Activated effector memory CD4-positive, alpha-beta T cell treated with anti-CD3 and anti-CD28 coated beads, Interleukin-2, amount 50 U/mL, for 16 hours (primary cell): ENCODE measurements at regions not wholly inside any gene's neighbourhood (a gene's known extent, or its start where the extent isn't known, plus 50 kb on each side); places are given as distances from the start of the nearest gene placed in this dataset.

Experiments
- DNase-seq: peaks from one replicate; pipeline ENCODE4 v3.0.0-alpha.2; 2020

DNA sequence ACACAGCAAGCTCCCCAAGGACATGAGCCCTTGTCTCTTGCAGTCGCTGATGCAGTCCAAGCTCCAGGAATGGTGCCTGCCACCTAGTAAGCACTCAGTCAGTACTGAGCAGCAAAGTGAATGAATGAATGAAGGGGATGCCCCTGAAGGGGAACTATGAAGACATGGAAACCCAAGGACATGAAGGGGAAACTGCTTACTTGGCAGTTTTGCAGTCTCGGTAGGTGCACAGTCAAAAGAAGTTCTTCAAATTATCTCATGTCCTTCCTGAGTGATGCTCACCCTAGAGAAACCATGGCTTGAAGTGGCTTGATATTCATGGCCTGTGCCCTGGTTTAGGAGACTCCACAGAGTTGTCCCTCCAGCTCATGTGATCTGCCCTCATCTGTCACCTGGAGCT is 102.1 kb upstream of the DLX2 start:
- DNase-seq = no peak

DNA sequence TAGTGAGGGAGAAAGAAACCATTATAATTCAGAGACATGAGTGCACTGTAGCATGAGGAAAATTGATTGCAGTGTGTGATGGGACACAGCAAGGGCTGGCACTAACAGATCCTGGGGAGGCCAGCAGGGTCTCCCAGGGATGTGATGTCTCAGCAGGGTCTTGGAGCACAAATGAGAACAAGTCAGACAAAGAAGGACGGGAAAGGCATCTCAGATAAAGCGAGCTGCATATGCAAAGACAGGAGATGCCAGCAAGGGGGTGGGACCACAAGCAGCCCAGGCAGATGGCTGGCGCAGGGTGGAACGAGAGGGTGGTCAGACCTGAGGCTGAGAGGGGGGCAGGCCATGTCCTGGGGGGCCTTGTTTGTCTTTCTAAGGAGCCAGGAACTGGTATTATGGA is 102.6 kb upstream of the DLX2 start:
- no peak for DNase-seq

DNA sequence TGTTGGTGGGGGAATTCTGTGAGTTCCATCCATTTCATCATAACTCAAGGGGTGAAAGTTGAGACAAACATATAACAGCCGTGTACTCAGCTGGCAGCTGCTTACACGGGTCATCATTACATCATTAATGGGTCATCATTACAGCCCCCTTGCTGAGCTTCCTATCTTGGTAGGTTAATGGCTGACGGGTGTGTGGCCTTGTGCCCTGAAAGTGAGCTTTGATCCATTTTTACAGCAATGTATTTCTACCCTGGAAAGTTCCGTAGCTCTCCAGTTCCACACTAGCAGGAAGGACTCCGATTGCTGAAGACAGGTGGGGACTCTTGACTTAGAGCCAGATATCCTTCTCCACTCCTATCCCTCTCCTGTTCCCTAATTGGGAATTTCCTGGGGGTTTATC is 105.2 kb upstream of the DLX2 start:
- DNase-seq = no peak

DNA sequence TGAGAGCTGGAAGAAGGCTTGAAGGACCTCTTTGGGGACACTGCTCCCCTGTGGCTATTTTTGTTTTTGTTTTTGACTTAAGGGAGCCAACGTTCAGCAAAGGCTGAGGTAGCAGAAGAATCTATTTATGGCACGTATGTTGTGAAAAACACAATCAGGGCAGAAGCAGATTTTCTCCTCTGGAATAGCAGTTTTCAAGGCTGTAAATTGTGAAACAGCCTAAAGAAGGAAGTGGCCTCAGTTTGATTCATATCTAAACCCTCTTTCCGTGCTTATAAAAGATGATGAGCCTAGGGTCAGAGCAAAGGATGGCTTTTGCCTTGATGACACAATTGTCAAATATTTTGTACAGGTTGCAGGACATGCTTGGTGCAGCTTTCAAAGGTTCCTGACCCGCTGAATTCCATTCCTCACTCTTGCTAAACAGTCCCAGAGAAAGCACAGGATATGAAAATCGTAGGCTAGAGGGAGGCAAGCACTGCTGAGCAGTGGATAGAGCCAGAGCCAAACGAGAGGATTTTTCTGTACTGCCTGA is 106.2 kb upstream of the DLX2 start:
- DNase-seq = no peak

DNA sequence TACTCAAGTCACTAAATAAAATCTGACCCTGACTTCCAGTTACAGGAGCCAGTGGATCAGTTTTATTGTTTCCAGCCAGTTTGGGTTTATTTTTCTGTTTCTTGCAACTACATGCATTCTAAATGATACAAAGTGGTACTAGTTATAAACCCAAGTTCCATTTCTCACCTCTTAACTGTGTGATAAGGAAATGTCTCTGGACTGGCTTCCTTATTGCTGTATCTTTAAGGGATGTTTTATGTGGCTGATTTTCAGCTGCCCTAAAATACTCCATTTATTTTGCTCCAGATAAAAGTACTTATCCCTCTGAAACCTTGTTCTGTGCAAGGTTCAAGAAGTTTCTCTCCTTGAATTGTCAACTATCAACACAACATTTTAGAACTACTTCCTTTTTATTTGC is 107.9 kb upstream of the DLX2 start:
- DNase-seq = no peak

DNA sequence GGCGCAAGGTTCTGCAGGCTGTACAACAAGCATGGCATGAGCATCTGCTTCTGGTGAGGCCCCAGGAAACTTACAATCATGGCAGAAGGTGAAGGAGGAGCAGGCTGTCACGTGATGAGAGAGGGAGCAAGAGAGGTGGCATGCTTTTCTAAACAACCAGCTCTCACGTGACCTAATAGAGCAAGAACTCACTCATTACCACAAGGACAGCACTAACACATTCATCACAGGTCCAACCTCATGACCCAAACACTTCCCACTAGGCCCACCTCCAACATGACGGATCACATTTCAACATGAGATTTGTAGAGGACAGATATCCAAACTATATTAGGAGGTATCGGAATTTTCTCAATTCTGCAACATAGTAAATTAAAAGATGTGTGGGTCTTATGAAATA is 108.8 kb upstream of the DLX2 start:
- no peak for DNase-seq

DNA sequence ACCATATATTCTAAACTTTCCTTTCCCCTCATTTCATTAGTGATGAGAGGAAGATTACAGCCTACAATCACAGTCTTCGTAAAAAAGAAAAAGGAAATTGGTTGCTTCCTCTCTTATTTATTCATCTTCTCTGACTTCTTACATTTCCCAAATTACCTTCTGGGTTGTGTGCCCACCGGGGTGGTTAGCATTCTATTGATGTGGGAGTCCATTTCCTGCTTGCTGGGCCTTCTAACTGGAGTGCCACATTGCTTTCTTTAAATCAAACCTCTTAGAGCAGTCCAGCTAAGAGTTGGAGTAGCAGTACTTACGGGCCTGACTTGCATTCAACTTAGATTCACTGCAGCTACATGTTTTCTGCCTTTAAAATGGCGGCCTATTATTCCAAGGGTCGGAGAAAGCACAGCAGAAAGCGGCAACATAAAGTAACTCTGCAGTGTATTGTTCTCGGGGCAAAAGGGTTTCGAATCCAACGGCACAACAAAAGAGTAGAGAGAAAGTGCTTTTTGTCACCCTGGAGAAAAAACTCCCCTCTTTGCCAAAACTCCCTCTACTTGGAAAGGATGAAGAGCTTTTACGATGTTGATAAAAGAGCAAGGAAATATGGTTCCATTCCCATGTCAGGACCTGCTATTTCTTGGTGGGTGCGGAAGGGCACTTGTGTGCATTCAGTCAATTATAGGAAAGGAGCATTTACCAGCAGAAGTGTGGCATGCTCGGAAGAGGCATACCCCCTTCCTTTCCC is 110.6 kb upstream of the DLX2 start:
- DNase-seq = no peak

DNA sequence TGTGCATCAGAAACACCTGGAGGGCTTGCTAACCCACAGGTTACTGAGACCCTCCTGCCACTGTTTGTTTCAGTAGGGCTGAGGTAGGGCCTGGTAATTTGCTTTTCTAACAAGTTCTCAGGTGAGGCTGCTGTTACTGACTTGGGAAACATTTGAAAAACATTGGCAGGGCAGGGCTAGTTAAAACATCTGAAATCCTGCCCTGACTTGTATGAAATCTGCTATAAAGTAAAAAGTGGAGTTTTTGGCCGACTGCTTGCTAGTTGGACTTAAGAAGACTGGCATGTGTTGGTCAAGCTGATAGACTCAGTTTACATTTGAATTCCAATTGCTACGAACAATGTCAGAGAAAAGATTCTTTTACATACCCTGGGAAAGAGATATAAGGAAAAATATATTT is 111.6 kb upstream of the DLX2 start:
- no peak for DNase-seq

DNA sequence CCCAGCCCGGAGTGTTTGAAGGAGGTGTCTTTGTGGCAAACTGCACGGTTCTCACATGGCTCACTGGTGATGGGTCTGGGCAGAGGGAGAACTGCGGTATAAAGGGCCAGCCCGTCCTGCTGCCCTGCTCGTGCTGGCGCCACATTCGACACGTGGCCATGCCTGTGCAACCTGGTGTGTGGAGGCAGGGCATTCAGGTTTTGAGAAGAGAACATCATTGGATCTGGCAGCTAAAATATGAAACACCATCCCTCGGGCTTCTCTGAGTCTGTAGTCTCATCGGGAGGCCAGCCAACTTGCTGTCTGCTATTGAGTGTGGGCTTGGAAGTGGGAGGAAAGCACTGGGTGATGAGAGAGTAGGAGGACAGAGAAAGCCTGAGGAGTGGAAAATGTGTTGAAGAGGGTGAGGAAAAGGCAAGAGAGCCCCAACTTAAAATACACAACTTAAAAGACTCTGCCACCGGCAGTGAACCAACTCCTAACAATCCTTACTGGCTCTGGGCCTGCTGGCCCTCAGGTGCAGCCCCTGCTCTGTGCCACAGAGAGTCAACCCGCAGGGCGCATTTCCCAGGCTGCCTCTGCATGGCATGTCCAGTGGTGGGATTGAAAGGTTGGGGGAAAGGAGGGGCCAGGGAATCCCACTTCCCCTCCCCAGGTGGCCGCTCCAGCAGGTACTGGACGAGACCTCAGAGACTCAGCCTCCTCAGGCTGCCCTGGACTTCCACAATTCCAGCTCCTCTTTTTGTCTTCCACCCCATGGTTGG is 112.7 kb upstream of the DLX2 start:
- no peak for DNase-seq

DNA sequence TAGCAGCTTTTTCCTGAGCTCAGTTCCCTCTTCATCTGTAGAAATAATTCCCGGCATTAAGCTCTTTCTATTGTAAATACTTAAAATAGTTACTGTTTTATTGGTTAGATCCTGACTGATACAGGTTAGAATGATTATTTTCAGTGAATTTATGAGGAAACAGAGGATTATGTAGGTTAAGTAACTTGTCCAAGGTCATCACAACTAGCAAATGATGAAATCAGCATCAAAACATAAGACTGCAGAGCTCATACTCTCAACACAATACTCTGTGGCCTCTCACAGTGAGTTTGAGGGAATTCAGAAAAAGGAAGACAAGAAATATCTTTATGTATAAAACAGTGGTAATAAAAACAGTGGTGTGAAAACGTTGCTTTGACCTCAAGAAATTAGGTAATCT is 113.2 kb upstream of the DLX2 start:
- no peak for DNase-seq

DNA sequence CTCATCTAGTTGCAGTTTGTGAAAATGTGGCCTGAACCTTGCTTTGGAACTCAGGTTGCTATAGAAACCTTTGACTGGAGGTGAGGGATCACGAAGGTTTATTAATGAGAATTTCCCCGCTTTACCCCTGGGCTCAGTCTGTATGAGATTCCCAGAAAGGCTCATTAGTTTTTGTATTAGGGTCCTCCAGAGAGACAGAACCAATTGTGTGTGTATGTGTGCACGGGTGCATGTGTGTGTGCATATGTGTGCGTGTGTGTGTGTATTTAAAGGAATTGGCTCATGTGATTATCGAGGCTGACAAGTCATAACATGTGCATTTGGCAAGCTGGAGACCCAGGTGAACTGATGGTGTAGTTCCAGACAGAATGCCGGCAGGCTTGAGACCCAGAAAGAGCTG is 113.8 kb upstream of the DLX2 start:
- no peak for DNase-seq

DNA sequence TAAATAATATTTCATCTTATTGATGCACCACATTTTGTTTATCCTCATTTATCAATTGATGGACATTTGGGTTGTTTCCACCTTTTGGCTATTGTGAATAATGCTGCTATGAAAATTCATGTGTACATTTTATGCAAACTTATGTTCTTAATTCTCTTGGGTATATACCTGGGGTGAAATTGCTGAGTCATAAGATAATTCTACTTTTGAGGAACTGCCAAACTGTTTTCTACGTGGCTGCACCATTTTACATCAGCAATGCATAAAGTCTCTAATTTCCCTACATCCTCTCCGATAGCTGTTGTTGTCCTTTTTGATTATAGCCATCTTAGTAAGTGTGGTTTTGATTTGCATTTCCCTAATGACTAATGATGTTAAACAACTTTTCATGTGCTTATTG is 116.5 kb upstream of the DLX2 start:
- DNase-seq = no peak

DNA sequence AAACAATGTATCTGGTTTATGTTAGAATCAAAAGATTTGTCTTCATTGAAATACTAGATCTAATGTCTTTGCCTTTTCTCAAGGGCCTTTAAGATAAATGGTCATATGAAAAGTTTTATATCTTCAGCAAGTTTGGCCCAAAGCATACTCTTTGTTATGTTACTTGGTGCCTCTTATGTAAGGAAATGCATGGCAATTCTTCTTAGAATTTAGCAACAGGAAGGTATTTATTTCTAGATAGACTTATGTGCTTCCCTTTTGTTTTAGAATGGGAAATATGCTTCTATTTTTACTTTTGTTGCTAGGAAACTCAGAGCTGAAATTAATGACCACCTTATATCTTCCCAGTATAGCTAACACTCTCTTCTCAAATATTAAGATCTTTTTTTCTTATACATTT is 117.4 kb upstream of the DLX2 start:
- DNase-seq = no peak

DNA sequence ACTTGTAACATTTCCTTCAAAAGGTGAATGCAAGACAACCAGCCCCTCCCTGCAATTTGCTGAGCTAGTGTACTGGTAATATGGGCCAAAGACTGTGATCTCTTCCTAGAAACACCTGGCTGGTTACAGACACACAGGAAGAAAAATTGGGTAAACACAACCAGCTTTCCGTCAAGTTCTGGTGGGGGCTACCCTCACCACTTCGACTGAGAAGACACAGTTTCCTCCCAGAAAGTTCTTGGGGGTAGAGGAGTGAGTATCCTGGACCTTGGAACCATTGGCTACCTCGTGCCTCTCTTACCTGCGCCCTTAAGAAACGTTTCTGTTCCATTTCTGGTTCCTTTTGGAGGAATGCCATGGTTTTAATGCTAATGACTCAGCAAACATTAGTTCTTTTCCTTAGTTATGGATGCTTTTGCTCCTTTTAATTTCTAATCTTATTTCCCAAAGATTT is 120.9 kb upstream of the DLX2 start:
- no peak for DNase-seq

DNA sequence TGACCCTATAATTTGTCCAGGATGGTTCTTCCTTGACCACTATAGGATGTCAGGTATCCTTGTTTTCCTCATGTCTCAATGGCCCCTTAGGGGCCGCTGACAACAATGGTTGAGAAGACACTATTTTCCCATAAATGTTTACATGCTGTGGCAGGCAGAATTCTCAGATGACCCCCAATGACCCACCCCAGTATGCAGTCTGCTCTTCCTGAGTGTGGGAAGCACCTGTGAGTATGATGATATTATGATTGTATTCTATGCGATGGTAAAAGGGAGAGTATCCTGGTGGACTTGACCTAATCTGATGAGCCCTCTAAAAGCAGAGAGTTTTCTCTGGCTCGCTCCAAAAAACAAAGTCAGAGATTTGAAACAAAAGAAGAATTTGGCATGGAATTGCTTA is 123.1 kb upstream of the DLX2 start:
- DNase-seq = no peak

DNA sequence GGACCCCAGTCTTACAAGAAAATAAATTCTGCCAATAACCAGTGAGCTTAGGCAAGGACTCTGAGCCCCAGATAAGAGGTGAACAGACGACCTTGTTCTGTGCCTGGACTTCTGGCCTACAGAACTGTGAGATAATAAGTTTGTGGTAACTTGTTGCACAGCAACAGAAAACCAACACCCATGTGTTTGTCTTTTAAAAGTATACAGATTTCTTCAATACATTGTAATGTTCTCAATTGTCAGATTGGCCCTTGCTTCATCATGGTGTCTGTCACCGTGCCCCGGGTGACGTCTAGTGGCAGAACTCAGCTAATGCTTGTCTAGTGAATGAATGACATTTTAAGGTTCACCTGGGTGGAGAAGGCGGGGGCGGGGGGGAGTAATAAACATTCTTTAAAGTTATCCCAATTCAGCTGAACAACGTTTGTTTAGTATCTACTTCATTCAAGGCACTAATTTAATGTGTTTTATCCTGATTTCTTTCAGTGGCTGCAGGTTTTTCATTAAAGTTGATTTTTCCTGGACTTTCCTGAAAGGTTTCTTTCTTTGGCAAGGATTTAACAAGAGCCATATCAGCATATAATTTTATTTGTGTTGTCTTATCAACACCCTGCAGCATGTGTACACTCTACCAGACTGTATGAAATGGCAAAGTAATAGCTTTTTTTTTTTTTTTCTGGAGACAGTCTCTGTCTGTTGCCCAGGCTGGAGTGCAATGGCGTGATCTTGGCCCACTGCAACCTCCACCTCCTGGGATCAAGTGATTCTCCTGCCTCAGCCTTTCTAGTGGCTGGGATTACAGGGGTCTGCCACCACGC is 123.8 kb upstream of the DLX2 start:
- peak; percentile 70 for DNase-seq

DNA sequence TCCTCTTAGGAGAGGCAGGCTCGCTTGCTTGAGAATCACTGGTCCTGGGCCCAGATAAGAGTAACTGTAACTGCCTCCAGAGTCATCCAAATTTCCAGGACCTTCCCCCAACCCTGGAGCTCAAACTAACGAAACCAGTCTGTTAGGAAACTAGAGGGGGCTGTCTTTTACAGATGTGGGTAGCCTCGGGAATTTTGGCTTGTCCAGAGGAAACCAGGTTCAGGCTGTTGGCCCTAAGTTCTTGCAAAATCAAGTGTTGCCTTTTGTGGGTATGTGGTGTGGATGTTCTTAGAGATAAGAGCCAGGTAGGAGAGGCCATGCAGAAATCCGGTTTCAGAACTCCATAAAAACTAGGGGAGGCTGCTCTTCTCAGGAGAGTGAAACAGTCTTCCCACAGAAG is 125.0 kb upstream of the DLX2 start:
- no peak for DNase-seq

DNA sequence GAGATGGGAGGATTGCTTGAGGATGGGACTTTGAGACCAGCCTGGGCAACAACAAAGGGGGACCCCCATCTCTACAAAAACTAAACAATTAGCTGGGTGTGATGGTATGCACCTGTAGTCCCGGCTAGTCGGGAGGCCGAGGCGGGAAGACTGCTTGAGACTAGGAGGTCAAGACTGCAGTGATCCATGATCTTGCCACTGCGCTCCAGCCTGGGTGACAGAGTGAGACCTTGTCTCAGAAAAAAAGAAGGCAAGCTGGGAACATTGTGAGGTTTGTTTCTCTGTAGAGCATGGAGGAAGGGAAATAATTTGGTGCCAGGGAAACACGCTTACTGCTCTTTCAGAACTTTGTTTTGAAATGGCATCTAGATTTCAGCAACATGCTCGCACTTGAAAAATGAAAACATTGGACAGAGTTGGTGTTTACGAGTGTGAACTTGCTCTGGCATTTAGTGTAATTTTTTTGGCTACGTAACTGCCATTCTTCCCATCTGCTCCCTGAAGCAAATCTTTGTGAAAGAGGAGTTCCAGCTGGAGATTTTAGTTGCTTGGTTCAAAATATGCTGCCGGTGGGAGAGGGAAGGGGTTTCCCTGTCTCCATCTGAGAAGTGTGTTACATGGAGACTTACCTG is 125.6 kb upstream of the DLX2 start:
- DNase-seq = no peak

DNA sequence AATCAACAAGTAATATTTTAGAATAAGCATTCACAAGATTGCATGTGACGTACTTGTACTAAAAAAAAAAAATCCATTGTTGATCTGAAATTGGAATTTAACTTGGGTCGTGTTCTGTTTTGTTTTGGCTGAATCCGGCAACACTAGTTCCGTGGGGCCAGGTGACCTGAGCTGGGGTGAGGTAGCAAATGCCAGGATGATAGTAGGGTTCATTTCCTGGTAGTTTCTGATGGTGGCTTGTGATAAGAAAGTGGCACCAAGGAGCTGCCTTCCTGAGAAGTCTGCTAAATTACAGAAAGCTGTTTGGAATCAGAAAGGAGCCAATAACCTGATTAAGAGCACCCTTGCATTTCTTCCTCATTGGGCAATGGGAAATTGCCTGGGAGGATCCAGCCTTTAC is 126.4 kb upstream of the DLX2 start:
- no peak for DNase-seq

DNA sequence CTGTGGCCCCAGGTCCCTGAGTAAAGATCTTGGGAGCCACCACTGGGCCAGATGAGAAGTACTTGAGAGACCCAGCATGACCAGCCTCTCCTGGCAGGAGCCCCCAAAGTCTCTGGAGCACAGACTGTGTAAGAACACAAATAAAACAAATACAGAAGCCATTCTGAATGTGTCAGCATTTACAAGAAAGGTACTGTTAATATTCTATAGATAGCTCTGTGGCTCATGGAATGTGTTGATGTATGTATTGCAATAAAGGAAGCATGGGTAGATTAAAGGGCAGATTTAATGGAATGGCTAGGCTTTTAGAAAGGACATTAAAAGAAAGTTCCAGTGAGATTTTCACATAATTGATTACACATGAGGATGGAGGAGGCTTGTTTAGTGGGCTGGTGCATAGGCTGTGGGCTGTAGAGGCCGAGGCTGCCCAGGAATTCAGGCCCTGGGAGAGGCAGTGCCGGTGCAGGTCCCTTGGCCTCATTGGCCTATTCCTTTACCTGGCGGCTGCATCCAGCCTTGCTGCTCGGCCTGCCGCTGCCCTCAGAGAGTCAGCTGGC is 127.7 kb upstream of the DLX2 start:
- DNase-seq = no peak

DNA sequence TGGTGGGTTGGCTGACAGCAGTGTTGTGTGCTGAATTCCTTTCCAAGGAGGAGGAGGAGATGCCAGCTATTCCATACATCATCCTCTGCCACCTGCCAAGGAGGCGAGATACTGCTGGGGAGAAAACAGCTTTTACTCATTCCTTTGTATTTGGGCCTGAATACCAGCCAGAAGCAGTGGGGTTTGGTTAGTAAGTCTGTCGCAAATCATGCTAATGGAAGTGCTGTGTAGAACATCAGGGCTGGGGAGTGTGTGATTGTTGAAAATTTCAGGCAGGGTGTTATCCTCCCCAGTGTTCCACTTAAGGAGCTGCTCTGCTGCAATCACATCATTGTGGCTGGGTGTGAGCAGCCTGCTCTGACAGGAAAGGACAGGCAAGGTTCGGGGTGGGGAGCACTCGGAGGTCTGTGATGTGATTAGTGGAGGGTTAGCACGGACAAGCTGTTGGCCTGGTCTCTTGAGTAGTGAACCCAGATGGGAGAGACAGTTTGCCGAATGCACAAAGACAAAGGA is 128.2 kb upstream of the DLX2 start:
- DNase-seq = no peak

DNA sequence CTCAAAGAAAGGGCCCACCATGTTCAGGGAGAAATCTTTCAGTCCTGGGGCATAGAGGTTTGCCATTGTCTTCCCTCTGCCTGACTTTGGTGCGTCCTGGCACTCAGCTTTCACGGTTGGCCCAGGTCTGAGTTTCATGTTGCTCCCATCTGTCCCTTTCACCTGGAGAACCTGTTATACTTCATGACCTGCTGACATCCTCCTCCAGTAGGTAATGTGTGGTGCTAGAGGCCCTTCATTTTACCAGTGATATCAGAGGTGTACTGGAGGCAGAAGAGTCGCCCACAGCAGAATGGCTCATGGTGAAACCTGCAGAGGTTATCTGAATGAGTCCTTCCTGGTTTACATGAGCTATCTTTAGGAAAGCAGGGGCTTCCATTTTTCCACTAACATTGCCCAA is 128.8 kb upstream of the DLX2 start:
- no peak for DNase-seq
